Progenitor cell of endocrine pancreas (in vitro differentiated cells): ENCODE measurements at regions not wholly inside any gene's neighbourhood (a gene's known extent, or its start where the extent isn't known, plus 50 kb on each side); places are given as distances from the start of the nearest gene placed in this dataset.

ENCODE experiments used
- DNase-seq: peaks from one replicate; pipeline ENCODE4 v3.0.0; 2021; ENCODE audit warnings: low spot score; ENCODE audit not compliant: unreplicated experiment
- H3K27ac Mint-ChIP-seq: 2 replicates; pipeline ENCODE4 v1.8.0; 2021; ENCODE audit warnings: mild to moderate bottlenecking, moderate library complexity, mixed read lengths
- H3K27me3 Mint-ChIP-seq: 2 replicates; pipeline ENCODE4 v1.8.0; 2021; ENCODE audit warnings: mixed read lengths
- H3K36me3 Mint-ChIP-seq: 2 replicates; pipeline ENCODE4 v1.8.0; 2022; ENCODE audit warnings: mixed read lengths; ENCODE audit not compliant: insufficient read depth
- H3K4me1 Mint-ChIP-seq: 2 replicates; pipeline ENCODE4 v1.8.0; 2021; ENCODE audit warnings: low read depth, mixed read lengths
- H3K4me3 Mint-ChIP-seq: 2 replicates; pipeline ENCODE4 v1.8.0; 2021; ENCODE audit warnings: low read depth, mild to moderate bottlenecking, moderate library complexity, mixed read lengths
- H3K9me3 Mint-ChIP-seq: 2 replicates; pipeline ENCODE4 v1.8.0; 2021; ENCODE audit warnings: low read depth, mixed read lengths
- TF ChIP-seq, protein P1 (sequence below): fragments of 200-600 bp; sonication (generic); IDR thresholded peaks from one replicate; pipeline ENCODE4 v1.5.0; 2021; ENCODE audit warnings: antibody characterized with exemption, mild to moderate bottlenecking; ENCODE audit not compliant: unreplicated experiment

DNA sequence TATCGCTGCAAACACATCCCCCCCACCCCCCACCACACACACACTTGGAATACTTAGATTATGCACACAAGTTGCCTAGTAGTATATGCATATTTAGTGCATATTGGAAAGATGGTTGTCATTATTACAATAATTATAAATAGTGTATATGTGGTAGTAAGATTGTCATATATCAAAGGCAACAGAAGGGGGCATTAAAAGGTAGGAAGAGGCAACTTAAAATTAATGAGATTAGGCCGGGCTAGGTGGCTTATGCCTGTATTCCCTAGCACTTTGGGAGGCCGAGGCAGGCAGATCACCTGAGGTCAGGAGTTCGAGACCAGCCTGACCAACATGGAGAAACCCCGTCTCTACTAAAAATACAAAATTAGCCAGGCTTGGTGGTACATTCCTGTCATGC, 52.1 kb downstream of the GSC start:
- Mint-ChIP-seq H3K4me3 (no peak overlapping the region), H3K27me3 (peaks cover 2% of the 10 kb centered on the region), H3K27ac (no peak overlapping the region), H3K9me3 (no peaks in the 10 kb centered on the region), H3K36me3 (no peaks in the 10 kb centered on the region), H3K4me1 (no peaks in the 10 kb centered on the region)
- TF ChIP-seq, protein P1, sequence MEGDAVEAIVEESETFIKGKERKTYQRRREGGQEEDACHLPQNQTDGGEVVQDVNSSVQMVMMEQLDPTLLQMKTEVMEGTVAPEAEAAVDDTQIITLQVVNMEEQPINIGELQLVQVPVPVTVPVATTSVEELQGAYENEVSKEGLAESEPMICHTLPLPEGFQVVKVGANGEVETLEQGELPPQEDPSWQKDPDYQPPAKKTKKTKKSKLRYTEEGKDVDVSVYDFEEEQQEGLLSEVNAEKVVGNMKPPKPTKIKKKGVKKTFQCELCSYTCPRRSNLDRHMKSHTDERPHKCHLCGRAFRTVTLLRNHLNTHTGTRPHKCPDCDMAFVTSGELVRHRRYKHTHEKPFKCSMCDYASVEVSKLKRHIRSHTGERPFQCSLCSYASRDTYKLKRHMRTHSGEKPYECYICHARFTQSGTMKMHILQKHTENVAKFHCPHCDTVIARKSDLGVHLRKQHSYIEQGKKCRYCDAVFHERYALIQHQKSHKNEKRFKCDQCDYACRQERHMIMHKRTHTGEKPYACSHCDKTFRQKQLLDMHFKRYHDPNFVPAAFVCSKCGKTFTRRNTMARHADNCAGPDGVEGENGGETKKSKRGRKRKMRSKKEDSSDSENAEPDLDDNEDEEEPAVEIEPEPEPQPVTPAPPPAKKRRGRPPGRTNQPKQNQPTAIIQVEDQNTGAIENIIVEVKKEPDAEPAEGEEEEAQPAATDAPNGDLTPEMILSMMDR: no peak
- no peak for DNase-seq

DNA sequence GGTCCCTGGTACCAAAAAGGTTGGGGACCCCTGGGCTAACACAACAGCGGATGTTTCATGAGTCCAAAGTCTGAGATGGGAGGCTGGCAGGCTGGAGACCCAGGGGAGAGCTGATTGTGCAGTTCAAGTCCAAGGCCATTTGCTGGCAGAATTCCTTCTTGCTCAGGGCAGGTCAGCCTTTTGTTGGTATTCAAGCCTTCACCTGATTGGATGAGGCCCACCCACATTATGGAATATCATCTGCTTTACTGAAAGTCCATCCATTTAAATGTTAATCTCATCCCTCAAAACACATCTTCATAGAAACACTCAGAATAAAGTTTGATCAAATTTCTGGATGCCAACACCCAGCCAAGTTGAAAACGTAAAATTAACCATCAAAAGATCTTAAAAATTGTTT, 52.9 kb downstream of the GSC start:
- H3K27ac Mint-ChIP-seq: no peak overlapping the region
- H3K36me3 Mint-ChIP-seq: no peaks in the 10 kb centered on the region
- H3K4me3 Mint-ChIP-seq: no peak overlapping the region
- TF ChIP-seq, protein P1: no peak
- H3K9me3 Mint-ChIP-seq: no peaks in the 10 kb centered on the region
- DNase-seq: no peak
- H3K4me1 Mint-ChIP-seq: no peaks in the 10 kb centered on the region
- peaks cover 4% of the 10 kb centered on the region for H3K27me3 Mint-ChIP-seq

DNA sequence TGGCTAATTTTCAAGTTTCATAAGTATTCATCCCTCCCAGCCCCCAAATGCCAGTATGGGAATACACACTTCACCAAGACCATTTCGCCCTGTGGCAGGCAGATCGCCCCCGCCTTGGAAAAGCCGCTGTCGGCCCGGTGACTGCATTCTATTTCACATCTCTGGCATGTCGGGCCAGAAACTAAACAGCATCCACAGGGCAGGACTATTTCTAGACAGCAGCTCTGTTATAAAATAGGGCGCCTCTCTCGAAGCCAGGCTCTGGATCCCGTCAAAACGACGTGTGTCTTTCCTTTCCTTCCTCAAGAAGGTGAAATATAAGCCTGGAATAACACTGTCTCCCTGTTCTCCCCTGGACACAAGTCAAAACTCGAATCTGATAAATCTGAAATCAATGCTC, 56.8 kb downstream of the GSC start:
- Mint-ChIP-seq H3K9me3 (no peaks in the 10 kb centered on the region), H3K27ac (no peak overlapping the region), H3K4me1 (no peaks in the 10 kb centered on the region), H3K4me3 (no peak overlapping the region), H3K36me3 (no peaks in the 10 kb centered on the region), H3K27me3 (peaks cover 12% of the 10 kb centered on the region)
- TF ChIP-seq, protein P1: no peak
- DNase-seq: no peak

- no peaks in the 10 kb centered on the region for H3K36me3 Mint-ChIP-seq
- DNase-seq: no peak
- peaks cover 30% of the 10 kb centered on the region for H3K27me3 Mint-ChIP-seq
- no peaks in the 10 kb centered on the region for H3K4me1 Mint-ChIP-seq
- TF ChIP-seq, protein P1: no peak
- H3K4me3 Mint-ChIP-seq: no peak overlapping the region
- no peak overlapping the region for H3K27ac Mint-ChIP-seq
- no peaks in the 10 kb centered on the region for H3K9me3 Mint-ChIP-seq
These were observed 59.2 kb downstream of the GSC start for GRCh38 chr14:94710731-94711130.

DNA sequence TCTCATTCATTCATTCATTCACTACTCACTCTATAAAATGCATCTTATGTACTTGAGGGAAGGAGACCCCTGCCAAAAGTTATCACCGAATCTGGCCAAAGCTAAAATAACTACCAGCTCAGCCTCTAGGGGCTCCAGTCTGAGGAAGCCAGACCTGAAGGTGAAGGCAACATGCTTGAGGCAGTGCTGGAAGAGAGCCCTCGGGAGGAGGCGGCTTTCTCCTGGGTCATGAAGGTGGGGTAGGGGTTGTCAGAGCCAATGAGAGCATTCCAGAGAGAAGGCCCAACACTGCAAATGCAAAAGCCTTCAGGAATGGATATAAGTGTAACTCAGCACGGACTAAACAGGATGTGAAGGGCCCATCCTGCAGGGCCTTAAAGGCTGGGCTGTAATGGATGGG, 62.4 kb downstream of the GSC start:
- H3K9me3 Mint-ChIP-seq: no peaks in the 10 kb centered on the region
- TF ChIP-seq, protein P1: peak; percentile 39
- no peak for DNase-seq
- H3K27ac Mint-ChIP-seq: no peak overlapping the region
- no peaks in the 10 kb centered on the region for H3K4me1 Mint-ChIP-seq
- no peak overlapping the region for H3K4me3 Mint-ChIP-seq
- no peaks in the 10 kb centered on the region for H3K36me3 Mint-ChIP-seq
- H3K27me3 Mint-ChIP-seq: peaks cover 32% of the 10 kb centered on the region
